Stimulated activated CD4-positive, alpha-beta T cell treated with anti-CD3 and anti-CD28 coated beads, TNF-alpha, amount 100 ng/mL, for 1 hour (primary cell): ENCODE measurements at regions not wholly inside any gene's neighbourhood (a gene's known extent, or its start where the extent isn't known, plus 50 kb on each side); places are given as distances from the start of the nearest gene placed in this dataset.
"Not testable (repeated sequence)": the region's sequence is repeated elsewhere in the genome, so short reads cannot be mapped to it uniquely, and the experiment has no call there.

Experiments used
- DNase-seq, 3 donors: peaks; one replicate each; pipeline ENCODE4 v3.0.0-alpha.2; 2020; ENCODE audit warnings: low read depth in 3 of 3, low spot score in 1 of 3

GRCh38 chr4:131534944-131535645 is 1614.0 kb upstream of the PCDH10 start:
- DNase-seq = no peak

DNA sequence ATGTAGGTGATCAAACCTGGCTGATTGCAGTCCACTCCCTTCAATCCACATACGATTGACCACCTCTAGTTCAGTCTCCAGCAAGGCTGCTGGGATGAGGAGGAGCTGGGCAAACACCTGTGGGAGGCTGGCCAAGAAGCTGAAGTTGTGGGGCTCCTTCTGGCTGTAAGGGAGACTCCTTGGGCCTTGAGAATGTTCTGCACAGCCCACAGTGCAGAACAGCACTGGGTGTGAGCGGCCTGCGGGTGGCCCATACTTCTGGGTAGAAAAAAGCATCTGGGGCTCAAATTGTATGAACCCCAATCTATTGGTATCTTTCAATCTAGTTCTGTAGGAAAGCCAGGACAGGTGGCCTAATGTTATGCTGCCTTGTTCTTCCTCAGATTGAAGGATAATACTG is 1608.8 kb upstream of the PCDH10 start:
- DNase-seq = no peak

DNA sequence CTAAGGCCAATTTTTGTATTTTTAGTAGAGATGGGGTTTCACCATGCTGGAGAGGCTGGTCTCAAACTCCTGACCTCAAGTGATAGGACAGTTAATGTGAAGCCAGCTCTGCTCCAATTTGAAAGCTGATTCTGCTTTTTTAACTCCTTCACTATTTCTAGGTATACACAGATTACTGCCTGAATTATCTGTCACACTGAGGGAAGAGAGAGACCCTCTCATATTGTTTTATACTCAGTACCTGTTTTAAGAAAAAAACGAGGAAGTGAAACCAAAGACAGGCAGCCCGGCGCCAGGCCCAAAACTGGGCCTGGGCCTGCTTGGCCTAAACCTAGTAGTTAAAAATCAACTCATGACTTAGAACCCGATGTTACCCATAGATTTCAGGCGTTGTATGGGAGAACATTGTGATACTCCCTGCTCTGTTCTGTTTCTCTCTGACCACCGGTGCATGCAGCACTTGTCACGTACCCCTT is 1601.5 kb upstream of the PCDH10 start:
- no peak for DNase-seq

GRCh38 chr4:131551306-131551705 is 1597.8 kb upstream of the PCDH10 start:
- DNase-seq = no peak

GRCh38 chr4:131566026-131566425 is 1583.1 kb upstream of the PCDH10 start:
- DNase-seq = no peak

- no peak for DNase-seq
Measured at GRCh38 chr4:131584587-131584986, 1564.5 kb upstream of the PCDH10 start.

DNA sequence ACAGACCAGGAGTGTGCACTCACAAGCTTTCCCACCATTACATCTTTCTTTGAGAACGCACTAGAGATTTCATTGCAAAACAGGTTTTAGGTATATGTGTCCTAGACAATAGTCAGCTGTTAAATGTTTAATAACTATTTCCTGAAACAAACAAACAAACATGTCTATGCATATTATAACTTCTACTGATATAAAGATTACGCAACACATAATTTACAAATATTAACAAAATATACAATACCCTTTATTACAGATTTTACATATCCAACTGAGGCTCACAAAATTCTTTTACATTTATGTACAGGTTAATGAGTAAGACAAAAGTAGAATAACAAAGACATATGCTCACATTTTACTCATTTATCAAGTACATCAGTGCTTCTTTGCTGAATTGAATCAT is 1554.0 kb upstream of the PCDH10 start:
- DNase-seq = no peak

- DNase-seq = no peak
Measured at GRCh38 chr4:131603705-131604104, 1545.4 kb upstream of the PCDH10 start.

DNA sequence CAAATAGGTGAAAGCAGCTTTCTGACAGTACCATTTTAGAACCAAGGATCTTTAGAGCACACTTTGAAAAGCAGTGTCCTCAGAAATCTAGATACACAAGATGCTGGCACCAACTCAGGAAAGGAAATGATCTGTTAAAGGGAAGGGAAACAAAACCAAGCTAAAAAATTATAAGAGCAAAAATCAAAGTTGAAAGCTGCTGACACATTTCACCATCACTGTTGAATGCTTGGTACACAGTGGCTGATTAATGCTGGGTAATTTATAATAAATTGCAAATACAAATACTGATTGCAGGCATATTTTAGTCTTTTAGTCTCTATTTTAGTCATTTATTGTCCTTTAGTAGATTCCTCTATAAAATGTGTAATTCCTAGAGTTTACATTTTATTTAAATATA is 1540.1 kb upstream of the PCDH10 start:
- no peak for DNase-seq

DNA sequence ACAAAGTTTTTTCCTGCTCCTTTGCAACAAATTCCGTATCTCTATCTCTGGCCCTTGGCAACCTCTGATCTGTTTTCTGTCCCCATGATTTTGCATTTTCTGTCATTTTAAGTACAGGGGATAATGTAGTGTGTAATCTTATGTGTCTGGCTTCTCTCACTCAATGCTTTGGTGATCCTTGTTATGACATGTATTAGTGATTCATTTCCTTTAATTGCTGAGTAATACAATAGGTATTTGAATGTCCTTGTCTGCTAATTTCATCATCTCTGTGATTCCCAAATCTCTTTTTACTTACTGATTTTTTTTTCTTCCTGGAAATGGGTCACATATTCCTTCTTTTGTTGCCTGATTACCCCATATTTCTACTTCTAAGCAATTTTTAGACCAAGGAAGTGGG is 1538.6 kb upstream of the PCDH10 start:
- not testable (repeated sequence) for DNase-seq

- no peak for DNase-seq
Measured at GRCh38 chr4:131613086-131613823, 1535.8 kb upstream of the PCDH10 start.

DNA sequence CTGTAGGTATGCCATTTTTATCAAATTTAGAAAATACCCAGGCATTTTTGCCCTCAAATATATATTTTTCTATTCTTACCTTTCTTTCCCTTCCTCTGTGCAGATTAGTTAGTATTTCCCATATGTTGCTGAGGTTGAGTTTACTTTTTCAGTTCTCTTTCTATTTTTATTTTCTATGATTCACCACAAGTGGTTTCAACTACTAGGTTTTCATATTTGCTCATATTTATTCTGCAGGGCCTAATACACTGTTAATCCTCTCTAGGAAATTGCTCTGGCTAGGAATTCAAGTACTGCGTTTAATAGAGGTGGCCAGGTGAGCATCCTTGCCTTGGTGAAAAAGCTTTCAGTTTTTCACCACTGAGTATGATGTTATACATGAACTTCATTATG is 1535.3 kb upstream of the PCDH10 start:
- no peak for DNase-seq

- no peak for DNase-seq
Measured at GRCh38 chr4:131632877-131633276, 1516.2 kb upstream of the PCDH10 start.

DNA sequence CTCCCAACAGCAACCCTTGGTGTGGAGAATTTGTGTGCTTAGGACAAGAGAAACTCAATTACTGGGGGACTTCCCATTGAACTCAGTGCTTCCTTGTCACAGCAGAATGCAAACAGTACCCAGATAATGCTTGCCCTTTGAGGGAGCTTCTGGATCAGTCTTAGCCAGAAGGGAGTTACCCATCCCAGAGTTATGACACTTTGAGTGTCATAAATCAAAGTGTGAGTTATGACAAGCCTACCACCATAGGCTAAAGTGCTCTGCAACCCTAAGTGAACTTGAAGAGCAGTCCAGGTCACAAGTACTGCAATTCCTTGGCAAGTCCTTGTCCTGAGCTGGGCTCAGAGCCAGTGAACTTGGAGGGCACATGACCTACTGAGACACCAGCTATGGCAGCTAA is 1513.9 kb upstream of the PCDH10 start:
- no peak for DNase-seq

DNA sequence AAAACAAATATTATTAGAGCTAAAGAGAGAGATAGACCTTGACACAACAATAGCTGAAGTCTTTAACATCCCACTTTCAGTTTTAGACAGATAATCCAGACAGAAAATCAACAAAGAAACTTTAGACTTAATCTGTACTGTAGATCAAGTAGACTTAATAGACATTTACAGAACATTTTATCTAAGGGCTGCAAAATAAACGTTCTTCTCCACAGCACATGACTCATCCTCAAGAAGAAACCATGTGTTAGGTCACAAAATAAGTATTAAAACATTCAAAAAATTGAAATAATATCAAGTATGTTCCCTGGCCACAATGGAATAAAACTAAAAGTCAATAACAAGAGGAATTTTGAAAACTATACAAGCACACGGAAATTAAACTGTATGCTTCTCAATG is 1510.3 kb upstream of the PCDH10 start:
- DNase-seq = no peak

- DNase-seq = no peak
Measured at GRCh38 chr4:131644619-131645018, 1504.5 kb upstream of the PCDH10 start.

GRCh38 chr4:131649227-131649626 is 1499.9 kb upstream of the PCDH10 start:
- no peak for DNase-seq

GRCh38 chr4:131650951-131651350 is 1498.1 kb upstream of the PCDH10 start:
- DNase-seq = no peak

DNA sequence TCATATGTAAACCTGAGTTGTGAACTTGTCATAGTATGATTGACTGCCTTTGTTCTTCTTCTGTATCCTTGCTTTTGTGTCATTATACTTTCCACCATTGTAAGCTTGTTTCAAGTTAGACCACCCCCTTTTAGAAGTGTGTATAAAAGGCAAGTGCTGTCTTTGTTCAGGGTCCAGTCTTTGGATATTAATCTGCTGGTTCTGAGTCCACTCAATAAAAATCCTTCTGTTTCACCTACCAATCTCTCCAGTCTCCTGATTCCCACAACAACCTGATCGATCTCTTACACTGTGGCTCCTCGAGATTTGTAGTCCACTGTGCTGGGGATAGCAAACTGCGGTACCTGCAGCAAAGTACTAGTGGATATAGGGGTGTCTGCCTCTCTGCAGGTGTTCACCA is 1465.8 kb upstream of the PCDH10 start:
- DNase-seq = not testable (repeated sequence)

DNA sequence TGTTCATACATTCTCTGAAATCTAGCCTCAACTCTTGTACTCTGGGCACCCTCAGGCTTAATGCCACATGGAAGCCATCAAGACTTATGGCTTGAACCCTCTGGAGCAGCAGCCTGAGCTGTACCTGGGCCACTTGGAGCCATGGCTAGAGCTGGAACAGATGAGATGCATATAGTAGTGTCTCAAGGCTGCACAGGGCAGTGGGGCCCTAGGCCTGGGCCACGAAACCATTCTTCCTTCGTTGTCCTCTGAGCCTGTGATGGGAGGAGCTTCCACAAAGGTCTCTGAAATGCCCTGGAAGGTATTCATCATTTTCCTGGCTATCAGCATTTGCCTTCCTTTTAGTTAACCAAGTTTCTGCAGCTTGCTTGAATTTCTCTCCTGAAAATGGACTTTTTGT is 1427.2 kb upstream of the PCDH10 start:
- no peak for DNase-seq

DNA sequence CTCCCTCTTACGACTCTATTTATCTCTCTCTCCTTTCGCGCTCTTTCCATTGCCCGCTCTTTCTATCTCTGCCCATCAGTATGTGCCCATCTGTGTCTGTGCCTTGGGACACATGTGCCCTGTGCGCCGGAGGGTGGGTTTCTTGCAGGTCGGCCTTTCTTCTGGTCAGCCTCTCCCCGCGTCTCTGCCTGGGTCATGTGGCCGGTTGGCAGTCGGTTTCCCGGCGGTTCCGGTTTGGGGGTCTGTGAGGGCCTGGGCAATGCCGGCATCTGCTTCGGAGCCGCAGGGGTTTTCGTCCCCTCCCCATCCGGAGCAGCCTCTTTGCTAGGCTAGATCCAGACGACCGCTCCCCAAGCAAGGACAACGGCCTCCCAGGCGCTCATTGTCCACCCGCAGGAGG is 1426.0 kb upstream of the PCDH10 start:
- not testable (repeated sequence) for DNase-seq

DNA sequence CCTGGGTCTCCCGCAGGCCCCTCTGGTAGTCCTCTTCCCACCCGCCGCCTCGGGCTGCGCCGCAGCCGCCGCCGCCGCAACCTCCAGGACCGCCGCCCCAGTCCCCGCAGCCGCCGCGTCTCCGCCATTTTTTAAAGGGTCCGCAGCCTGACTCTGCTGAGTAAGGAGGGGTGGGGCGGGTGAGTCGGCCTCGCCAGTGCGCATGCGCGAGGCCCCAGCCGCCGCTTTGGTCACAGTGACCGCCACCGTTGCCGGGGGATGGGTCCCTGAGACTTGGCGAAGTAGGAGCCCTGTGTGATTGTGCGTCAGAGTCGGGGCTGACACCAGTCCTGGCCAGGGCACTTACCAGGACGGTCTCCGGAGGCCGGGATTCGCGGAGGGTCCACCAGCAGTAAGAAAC is 1424.2 kb upstream of the PCDH10 start:
- not testable (repeated sequence) for DNase-seq

GRCh38 chr4:131725521-131725920 is 1423.6 kb upstream of the PCDH10 start:
- not testable (repeated sequence) for DNase-seq
